ENCODE measurements at regions not wholly inside any gene's neighbourhood (a gene's known extent, or its start where the extent isn't known, plus 50 kb on each side); places are given as distances from the start of the nearest gene placed in this dataset.

GRCh38 chr5:67493676-67494075, 297.1 kb upstream of the CD180 start:
- no peaks in the 10 kb centered on the region for H3K36me3 ChIP-seq
- no peaks in the 10 kb centered on the region for H3K27me3 ChIP-seq
- DNase-seq: no peak
- H3K9me3 ChIP-seq: no peaks in the 10 kb centered on the region
- no peak overlapping the region for H3K4me3 ChIP-seq

GRCh38 chr5:67490543-67491321, 294.1 kb upstream of the CD180 start:
- H3K4me3 ChIP-seq: no peak overlapping the region
- no peaks in the 10 kb centered on the region for H3K27me3 ChIP-seq
- no peaks in the 10 kb centered on the region for H3K9me3 ChIP-seq
- no peaks in the 10 kb centered on the region for H3K36me3 ChIP-seq
- DNase-seq: no peak

DNA sequence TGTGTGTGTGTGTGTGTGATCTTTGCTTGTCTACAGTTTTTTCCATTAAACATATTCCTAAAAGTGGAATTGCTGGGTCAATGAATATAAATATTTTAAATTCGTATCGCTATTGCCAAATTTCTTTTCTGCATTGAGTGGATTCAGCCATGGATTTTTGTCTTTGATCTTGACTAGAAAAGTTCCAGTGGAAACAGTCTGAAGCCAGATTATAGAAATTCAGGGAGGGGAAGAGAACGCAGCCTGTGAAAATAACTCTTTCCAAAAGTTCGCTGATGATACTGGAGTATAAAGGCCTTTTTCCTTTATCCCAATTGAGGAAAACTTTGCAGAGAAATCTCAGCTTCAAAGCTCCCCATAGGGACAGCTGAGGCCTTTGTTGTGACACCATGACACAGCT, 292.3 kb upstream of the CD180 start:
- no peak overlapping the region for H3K4me3 ChIP-seq
- DNase-seq: no peak
- H3K36me3 ChIP-seq: no peaks in the 10 kb centered on the region
- H3K27me3 ChIP-seq: no peaks in the 10 kb centered on the region
- no peaks in the 10 kb centered on the region for H3K9me3 ChIP-seq

- no peaks in the 10 kb centered on the region for H3K36me3 ChIP-seq
- no peak for DNase-seq
- H3K9me3 ChIP-seq: no peaks in the 10 kb centered on the region
- H3K27me3 ChIP-seq: no peaks in the 10 kb centered on the region
- H3K4me3 ChIP-seq: no peak overlapping the region
Observed at GRCh38 chr5:67487862-67488261, 291.3 kb upstream of the CD180 start.

DNA sequence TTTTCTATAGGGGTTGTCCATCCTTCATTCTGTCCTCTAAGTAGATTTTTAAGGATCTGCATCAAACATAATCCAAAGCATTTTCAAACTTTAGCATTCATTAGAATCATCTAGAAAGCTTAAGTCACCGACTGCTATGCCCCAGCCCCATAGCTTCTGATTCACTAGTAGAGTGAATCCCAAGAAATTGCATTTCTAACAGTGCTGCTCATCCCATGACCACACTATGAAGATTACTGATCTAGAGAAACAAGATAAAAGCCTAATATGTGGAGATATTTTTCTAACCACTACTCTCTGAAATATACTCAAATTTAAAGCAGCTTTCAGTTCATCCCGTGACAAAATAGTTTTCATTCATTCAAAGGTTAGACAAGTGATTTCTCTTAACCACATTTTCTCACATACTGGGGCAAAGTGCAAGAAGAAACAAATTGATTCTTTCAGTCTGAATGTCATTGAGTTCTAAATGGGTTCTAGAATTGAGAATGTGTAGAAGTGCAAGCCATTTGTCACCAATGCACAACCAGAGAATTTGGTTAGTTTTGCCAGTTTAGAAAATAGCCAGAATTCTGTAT, 286.9 kb upstream of the CD180 start:
- H3K27me3 ChIP-seq: no peaks in the 10 kb centered on the region
- no peaks in the 10 kb centered on the region for H3K36me3 ChIP-seq
- no peak overlapping the region for H3K4me3 ChIP-seq
- H3K9me3 ChIP-seq: no peaks in the 10 kb centered on the region
- DNase-seq: no peak

DNA sequence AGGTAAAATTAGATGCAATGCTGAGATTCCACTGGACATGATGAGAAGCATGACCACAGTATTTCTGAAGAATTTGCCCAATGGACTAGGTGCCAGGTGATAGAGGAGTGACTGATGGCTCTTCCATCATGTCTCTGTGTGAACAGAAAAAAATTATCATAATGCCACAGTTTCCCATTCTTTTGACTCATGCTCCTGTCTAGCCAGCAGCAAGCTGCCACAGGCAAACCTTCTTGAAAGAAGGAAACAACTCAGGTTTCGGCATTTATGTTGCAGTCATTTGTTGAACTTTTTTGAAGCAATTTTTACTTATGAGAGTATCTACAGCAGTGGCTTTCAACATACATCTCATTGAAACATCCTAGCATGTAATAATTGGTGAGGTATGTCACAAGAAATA, 284.8 kb upstream of the CD180 start:
- H3K27me3 ChIP-seq: no peaks in the 10 kb centered on the region
- H3K4me3 ChIP-seq: no peak overlapping the region
- H3K36me3 ChIP-seq: no peaks in the 10 kb centered on the region
- no peak for DNase-seq
- H3K9me3 ChIP-seq: no peaks in the 10 kb centered on the region

GRCh38 chr5:67478337-67478736, 281.7 kb upstream of the CD180 start:
- no peak overlapping the region for H3K4me3 ChIP-seq
- no peak for DNase-seq
- H3K36me3 ChIP-seq: no peaks in the 10 kb centered on the region
- H3K9me3 ChIP-seq: no peaks in the 10 kb centered on the region
- no peaks in the 10 kb centered on the region for H3K27me3 ChIP-seq

GRCh38 chr5:67476995-67477394, 280.4 kb upstream of the CD180 start:
- no peak for DNase-seq
- no peak overlapping the region for H3K4me3 ChIP-seq
- H3K9me3 ChIP-seq: no peaks in the 10 kb centered on the region
- H3K27me3 ChIP-seq: no peaks in the 10 kb centered on the region
- H3K36me3 ChIP-seq: no peaks in the 10 kb centered on the region

GRCh38 chr5:67476531-67476930, 279.9 kb upstream of the CD180 start:
- H3K4me3 ChIP-seq: no peak overlapping the region
- DNase-seq: no peak
- no peaks in the 10 kb centered on the region for H3K9me3 ChIP-seq
- no peaks in the 10 kb centered on the region for H3K36me3 ChIP-seq
- no peaks in the 10 kb centered on the region for H3K27me3 ChIP-seq

DNA sequence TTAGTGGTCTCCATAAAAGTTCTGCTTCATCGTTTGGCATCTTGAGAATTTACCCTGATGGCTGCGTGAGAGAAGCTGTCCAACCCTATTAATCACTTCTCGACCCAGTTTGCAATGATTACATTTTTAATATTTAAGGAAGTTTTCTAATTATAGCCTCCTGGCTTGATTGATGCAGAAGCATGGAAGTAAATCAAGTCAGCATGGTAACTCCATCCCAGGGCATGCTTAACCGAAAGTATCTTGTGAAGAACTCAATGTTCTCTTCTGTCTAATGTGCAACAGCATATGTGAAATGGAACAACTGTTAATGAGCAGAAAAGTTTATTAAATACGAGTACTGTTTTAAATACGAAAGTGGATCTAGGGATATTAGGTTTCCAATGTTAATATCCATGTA, 278.9 kb upstream of the CD180 start:
- no peaks in the 10 kb centered on the region for H3K36me3 ChIP-seq
- DNase-seq: no peak
- no peaks in the 10 kb centered on the region for H3K27me3 ChIP-seq
- no peaks in the 10 kb centered on the region; the same call in 1 of the 2 replicates for H3K9me3 ChIP-seq
- H3K4me3 ChIP-seq: no peak overlapping the region

GRCh38 chr5:67474597-67475238, 278.1 kb upstream of the CD180 start:
- DNase-seq: no peak
- no peak overlapping the region for H3K4me3 ChIP-seq
- no peaks in the 10 kb centered on the region for H3K27me3 ChIP-seq
- no peaks in the 10 kb centered on the region for H3K36me3 ChIP-seq
- H3K9me3 ChIP-seq: no peaks in the 10 kb centered on the region; the same call in 1 of the 2 replicates

DNA sequence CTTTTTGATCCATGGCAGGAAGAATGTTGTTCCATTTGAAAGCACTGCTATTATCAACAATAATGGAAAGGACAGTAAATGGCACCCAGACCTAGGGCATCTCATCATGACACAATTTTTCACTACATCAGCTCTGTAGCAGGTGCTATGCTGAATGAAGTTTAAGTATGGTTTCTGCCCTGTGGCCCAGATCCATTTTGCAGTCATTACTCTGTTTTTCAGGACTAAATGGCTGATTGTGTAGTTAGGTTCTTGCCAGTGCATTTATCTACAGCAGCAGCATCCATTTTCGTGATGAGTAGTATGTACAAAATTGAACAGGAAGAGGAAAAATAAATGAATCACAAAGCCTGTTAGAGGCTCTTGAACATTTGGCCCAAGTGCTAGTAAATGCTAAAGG, 270.5 kb upstream of the CD180 start:
- H3K27me3 ChIP-seq: no peaks in the 10 kb centered on the region
- no peaks in the 10 kb centered on the region for H3K36me3 ChIP-seq
- H3K4me3 ChIP-seq: no peak overlapping the region
- H3K9me3 ChIP-seq: no peaks in the 10 kb centered on the region; the same call in 1 of the 2 replicates
- no peak for DNase-seq

DNA sequence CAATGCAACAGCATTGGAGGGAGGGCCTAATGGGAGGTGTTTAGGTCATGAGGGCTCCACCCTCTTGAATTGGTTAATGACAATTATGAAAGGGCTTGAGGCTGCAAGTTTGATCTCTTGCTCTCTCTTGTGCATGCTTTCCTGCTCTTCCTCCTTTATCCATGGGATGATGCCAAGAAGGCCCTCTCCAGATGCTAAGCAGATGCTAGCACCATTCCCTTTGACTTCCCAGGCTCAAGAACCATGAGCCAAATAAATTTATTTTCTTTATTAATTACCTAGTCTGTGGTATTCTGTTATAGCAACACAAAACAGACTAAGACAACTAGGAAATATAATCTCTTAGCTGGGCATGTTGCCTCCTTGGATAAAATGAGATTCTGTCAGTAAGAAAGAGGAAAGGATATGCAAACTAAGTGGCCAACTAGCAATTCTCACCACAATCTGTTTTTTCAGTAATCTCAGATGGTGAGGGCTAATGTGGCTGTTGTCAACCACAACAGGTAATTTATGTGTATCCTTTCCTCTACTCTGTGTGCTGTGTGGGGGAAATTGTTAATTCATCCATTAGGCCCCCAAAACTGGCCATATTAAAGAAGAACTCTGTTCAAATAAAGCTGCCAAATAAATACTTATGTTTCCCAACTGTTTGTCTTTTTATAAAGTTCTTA, 269.1 kb upstream of the CD180 start:
- no peaks in the 10 kb centered on the region for H3K9me3 ChIP-seq
- no peak overlapping the region for H3K4me3 ChIP-seq
- no peaks in the 10 kb centered on the region for H3K36me3 ChIP-seq
- H3K27me3 ChIP-seq: no peaks in the 10 kb centered on the region
- DNase-seq: no peak

GRCh38 chr5:67462147-67462546, 265.5 kb upstream of the CD180 start:
- DNase-seq: no peak

DNA sequence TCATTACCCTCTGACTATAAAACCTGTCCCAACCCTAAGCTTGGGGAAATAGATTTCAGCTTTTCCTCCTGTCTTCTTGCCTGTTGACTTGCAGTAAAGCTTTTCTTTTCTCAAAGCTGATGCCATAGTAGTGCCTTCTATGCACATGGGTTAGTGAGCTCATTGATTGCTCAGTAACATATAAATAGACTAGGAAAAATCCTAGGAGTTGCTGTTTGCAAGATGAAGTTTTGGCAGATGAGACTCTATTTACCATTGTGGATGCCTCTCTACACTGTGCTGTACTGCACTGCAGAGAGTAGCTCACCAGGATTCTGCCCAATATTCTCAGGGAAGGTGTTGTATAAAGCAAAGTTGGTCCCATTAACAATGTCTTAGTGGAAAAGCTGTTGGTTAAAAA, 262.7 kb upstream of the CD180 start:
- Histone ChIP-seq H3K9me3 (no peaks in the 10 kb centered on the region), H3K36me3 (no peaks in the 10 kb centered on the region), H3K4me3 (no peak overlapping the region), H3K27me3 (no peaks in the 10 kb centered on the region)
- DNase-seq: no peak

More at GRCh38 chr5:67462147-67462546, 265.5 kb upstream of the CD180 start:
- Histone ChIP-seq H3K9me3 (no peaks in the 10 kb centered on the region), H3K36me3 (no peaks in the 10 kb centered on the region), H3K27me3 (no peaks in the 10 kb centered on the region), H3K4me3 (no peak overlapping the region)

- Histone ChIP-seq H3K27me3 (no peaks in the 10 kb centered on the region), H3K36me3 (no peaks in the 10 kb centered on the region), H3K9me3 (no peaks in the 10 kb centered on the region), H3K4me3 (no peak overlapping the region)
- DNase-seq: no peak
Observed at GRCh38 chr5:67455970-67456369, 259.4 kb upstream of the CD180 start.

DNA sequence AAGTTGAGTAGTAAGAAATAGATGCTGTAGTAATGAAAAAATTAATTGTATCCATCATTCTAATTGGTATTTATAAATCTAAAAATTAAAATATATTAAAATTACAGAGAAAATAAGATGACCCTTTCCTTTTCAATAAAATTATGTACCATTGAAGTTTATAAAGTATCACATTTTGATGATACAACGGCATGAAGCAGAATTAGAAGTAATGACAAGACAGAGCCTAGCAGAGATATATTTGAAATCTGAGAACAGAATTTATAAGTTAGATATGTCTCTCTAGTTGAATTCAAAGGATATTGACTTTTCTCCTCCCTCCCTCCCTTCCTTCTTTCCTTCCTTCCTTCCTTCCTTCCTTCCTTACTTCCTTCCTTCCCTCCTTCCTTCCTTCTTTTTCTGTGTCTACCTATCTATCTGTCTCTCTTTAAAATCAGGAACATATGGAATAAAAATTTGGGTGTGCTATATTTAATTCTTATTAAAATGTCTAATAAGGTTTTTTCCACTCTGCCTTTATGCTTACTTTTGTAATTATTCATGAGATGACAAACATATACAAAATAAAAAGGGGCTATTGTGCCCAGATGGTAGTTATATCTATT, 258.5 kb upstream of the CD180 start:
- no peaks in the 10 kb centered on the region for H3K36me3 ChIP-seq
- no peak for DNase-seq
- H3K27me3 ChIP-seq: no peaks in the 10 kb centered on the region
- no peaks in the 10 kb centered on the region for H3K9me3 ChIP-seq
- H3K4me3 ChIP-seq: no peak overlapping the region
